ENCODE measurements at regions not wholly inside any gene's neighbourhood (a gene's known extent, or its start where the extent isn't known, plus 50 kb on each side); places are given as distances from the start of the nearest gene placed in this dataset.

GRCh38 chr15:86010398-86010797 lies 69.3 kb upstream of the AGBL1 start:
- DNase-seq (ENCODE audit: low read depth): no peak
- no peak overlapping the region for H3K4me3 ChIP-seq (ENCODE audit: low read depth, low read length)

GRCh38 chr15:86010891-86011290 lies 68.8 kb upstream of the AGBL1 start:
- no peak overlapping the region for H3K4me3 ChIP-seq (ENCODE audit: low read depth, low read length)
- DNase-seq (ENCODE audit: low read depth): no peak
- no peak for TF ChIP-seq CTCF (IDR thresholded peaks at IDR 0.05; ENCODE audit: insufficient read depth, low read depth, low read length, missing control alignments)

More at GRCh38 chr15:86010398-86010797, 69.3 kb upstream of the AGBL1 start:
- no peak for TF ChIP-seq CTCF (IDR thresholded peaks at IDR 0.05; ENCODE audit: insufficient read depth, low read depth, low read length, missing control alignments)

- no peak for TF ChIP-seq CTCF (IDR thresholded peaks at IDR 0.05; ENCODE audit: insufficient read depth, low read depth, low read length, missing control alignments)
- no peak for DNase-seq (ENCODE audit: low read depth)
- no peak overlapping the region for H3K4me3 ChIP-seq (ENCODE audit: low read depth, low read length)
Measured at GRCh38 chr15:86014016-86014415, 65.7 kb upstream of the AGBL1 start.

- no peak overlapping the region for H3K4me3 ChIP-seq (ENCODE audit: low read depth, low read length)
- no peak for DNase-seq (ENCODE audit: low read depth)
- TF ChIP-seq CTCF (IDR thresholded peaks at IDR 0.05; ENCODE audit: insufficient read depth, low read depth, low read length, missing control alignments): no peak
Measured at GRCh38 chr15:86016750-86017149, 62.9 kb upstream of the AGBL1 start.

- no peak for TF ChIP-seq CTCF (IDR thresholded peaks at IDR 0.05; ENCODE audit: insufficient read depth, low read depth, low read length, missing control alignments)
- no peak for DNase-seq (ENCODE audit: low read depth)
- H3K4me3 ChIP-seq (ENCODE audit: low read depth, low read length): no peak overlapping the region
Measured at GRCh38 chr15:86018679-86019078, 61.0 kb upstream of the AGBL1 start.

GRCh38 chr15:86021281-86022264 lies 58.1 kb upstream of the AGBL1 start:
- TF ChIP-seq CTCF (IDR thresholded peaks at IDR 0.05; ENCODE audit: insufficient read depth, low read depth, low read length, missing control alignments): no peak
- no peak overlapping the region for H3K4me3 ChIP-seq (ENCODE audit: low read depth, low read length)
- no peak for DNase-seq (ENCODE audit: low read depth)
